HEK293 (cell line): ENCODE measurements at regions not wholly inside any gene's neighbourhood (a gene's known extent, or its start where the extent isn't known, plus 50 kb on each side); places are given as distances from the start of the nearest gene placed in this dataset.

Source experiments
- ZNF223 ChIP-seq: fragments of 450-650 bp; formaldehyde crosslinking; IDR thresholded peaks from 2 replicates; pipeline ENCODE4 v1.5.1; 2016; ENCODE audit warnings: missing biosample characterization, missing genetic modification characterization
- TF ChIP-seq, protein P1 (sequence below): fragments of 450-650 bp; formaldehyde crosslinking; IDR thresholded peaks from 2 replicates; pipeline ENCODE4 v1.5.1; 2016; ENCODE audit warnings: missing biosample characterization, missing genetic modification characterization

DNA sequence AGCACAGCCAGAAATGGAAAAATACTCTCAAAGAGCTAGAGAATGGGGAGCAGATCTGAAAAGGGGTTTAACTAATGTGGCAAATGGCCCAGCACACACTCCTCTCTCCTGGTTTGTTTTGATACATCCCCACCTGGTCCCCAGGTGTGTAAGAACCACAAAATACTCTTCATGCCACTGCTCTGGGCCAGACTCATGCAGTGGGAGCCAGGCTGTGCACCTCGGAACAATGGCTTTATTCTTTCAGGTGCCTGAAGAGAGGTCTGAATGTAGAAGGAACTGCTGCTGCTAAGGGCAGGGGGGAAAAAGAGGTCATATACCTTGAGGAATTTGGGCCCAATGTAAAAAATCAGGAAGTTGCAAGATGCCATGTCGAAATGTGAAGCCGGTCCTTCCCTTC lies 123.9 kb upstream of the ADAMTSL1 start:
- TF ChIP-seq, protein P1, sequence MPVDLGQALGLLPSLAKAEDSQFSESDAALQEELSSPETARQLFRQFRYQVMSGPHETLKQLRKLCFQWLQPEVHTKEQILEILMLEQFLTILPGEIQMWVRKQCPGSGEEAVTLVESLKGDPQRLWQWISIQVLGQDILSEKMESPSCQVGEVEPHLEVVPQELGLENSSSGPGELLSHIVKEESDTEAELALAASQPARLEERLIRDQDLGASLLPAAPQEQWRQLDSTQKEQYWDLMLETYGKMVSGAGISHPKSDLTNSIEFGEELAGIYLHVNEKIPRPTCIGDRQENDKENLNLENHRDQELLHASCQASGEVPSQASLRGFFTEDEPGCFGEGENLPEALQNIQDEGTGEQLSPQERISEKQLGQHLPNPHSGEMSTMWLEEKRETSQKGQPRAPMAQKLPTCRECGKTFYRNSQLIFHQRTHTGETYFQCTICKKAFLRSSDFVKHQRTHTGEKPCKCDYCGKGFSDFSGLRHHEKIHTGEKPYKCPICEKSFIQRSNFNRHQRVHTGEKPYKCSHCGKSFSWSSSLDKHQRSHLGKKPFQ: no peak
- TF ChIP-seq ZNF223 (tag by site-specific recombination): no peak
